GM12864 (cell line): ENCODE measurements at regions not wholly inside any gene's neighbourhood (a gene's known extent, or its start where the extent isn't known, plus 50 kb on each side); places are given as distances from the start of the nearest gene placed in this dataset.
A peak's percentile ranks its signal among the peaks of the same experiment; 100 is the strongest.
"Not testable (repeated sequence)": the region's sequence is repeated elsewhere in the genome, so short reads cannot be mapped to it uniquely, and the experiment has no call there.

Experiments used
- DNase-seq: peaks from one replicate; pipeline ENCODE4 v3.0.0-alpha.2; 2011; ENCODE audit warnings: low read depth
- H3K4me3 ChIP-seq: 2 replicates; pipeline ENCODE4 v1.5.1; 2011; ENCODE audit warnings: mild to moderate bottlenecking, low read depth, low read length, control low read depth
- TF ChIP-seq, protein P1 (sequence below): IDR thresholded peaks from 2 replicates; pipeline ENCODE4 v1.5.1; 2011; ENCODE audit warnings: low read depth, mild to moderate bottlenecking, moderate library complexity, low read length, control low read depth, inconsistent platforms; ENCODE audit errors: missing control alignments

DNA sequence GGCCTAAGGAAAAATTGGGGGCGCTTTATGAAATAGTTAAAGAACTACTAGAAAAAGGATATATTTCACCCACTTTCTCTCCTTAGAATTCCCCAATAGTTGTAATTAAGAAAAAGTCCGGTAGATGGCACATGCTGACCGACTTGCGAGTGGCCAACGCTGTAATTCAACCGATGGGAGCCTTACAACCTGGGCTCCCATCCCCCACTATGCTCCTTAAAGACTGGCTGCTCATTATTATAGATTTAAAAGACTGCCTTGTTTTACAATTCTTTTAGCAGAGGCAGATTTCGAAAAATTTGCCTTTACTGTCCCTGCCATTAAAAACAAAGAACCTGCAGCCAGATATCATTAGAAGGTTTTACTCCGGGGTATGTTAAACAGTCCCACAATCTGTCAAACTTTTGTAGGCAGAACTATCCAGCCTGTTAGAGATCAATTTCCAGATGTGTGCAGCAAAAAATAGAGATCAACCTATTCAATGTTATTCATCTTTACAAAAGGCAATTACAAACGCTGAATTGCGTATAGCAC lies 58.5 kb upstream of the PRSS16 start:
- peak; percentile 53 for DNase-seq
- TF ChIP-seq, protein P1, sequence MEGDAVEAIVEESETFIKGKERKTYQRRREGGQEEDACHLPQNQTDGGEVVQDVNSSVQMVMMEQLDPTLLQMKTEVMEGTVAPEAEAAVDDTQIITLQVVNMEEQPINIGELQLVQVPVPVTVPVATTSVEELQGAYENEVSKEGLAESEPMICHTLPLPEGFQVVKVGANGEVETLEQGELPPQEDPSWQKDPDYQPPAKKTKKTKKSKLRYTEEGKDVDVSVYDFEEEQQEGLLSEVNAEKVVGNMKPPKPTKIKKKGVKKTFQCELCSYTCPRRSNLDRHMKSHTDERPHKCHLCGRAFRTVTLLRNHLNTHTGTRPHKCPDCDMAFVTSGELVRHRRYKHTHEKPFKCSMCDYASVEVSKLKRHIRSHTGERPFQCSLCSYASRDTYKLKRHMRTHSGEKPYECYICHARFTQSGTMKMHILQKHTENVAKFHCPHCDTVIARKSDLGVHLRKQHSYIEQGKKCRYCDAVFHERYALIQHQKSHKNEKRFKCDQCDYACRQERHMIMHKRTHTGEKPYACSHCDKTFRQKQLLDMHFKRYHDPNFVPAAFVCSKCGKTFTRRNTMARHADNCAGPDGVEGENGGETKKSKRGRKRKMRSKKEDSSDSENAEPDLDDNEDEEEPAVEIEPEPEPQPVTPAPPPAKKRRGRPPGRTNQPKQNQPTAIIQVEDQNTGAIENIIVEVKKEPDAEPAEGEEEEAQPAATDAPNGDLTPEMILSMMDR, result peak; percentile 53
- peak overlapping the region; percentile 80 for H3K4me3 ChIP-seq

GRCh38 chr6:27190126-27190525 lies 57.4 kb upstream of the PRSS16 start:
- no peak overlapping the region for H3K4me3 ChIP-seq
- DNase-seq, result no peak
- TF ChIP-seq, protein P1, result no peak

- not testable (repeated sequence) for H3K4me3 ChIP-seq, DNase-seq
These were observed 53.0 kb upstream of the PRSS16 start for GRCh38 chr6:27194453-27194852.

DNA sequence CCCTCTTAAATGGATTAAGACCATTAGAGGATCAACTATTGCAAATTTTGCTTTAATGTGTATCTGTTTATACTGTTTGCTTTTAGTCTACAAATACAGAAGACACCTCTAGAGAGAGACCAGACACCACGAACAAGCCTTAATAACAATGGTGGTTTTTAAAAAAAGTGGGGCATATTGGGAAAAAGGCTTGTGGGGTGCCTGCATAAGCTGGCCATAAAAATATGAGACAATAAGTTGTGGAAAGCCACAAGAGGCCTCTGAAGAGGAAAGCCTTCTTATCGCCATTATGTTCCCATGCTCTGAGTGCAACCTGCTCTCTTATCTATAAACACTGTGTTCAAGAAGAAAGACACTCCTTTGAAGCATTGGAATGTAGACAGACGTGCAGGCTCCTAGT lies 52.0 kb upstream of the PRSS16 start:
- DNase-seq, H3K4me3 ChIP-seq: not testable (repeated sequence)
